ENCODE measurements at regions not wholly inside any gene's neighbourhood (a gene's known extent, or its start where the extent isn't known, plus 50 kb on each side); places are given as distances from the start of the nearest gene placed in this dataset.
"Not testable (repeated sequence)": the region's sequence is repeated elsewhere in the genome, so short reads cannot be mapped to it uniquely, and the experiment has no call there.

GRCh38 chrX:12080265-12080664 lies 58.0 kb upstream of the FRMPD4 start (continued):
- peak; percentile 18; the same call in 1 of the 2 replicates for TF ChIP-seq SMC3 (IDR thresholded peaks at IDR 0.05; ENCODE audit: low read length)
- no peak for TF ChIP-seq PHB2 (IDR thresholded peaks at IDR 0.05; ENCODE audit: partially characterized antibody)
- no peak for TF ChIP-seq NFIB (CRISPR knock-in tag; IDR thresholded peaks at IDR 0.05; ENCODE audit: borderline replicate concordance)
- peak; percentile 44 for TF ChIP-seq STAG1 (CRISPR knock-in tag; IDR thresholded peaks at IDR 0.05)
- TF ChIP-seq CREM (IDR thresholded peaks at IDR 0.05), result no peak
- TF ChIP-seq CREM (CRISPR knock-in tag; IDR thresholded peaks at IDR 0.05), result no peak

- ATAC-seq; H3K4me1 ChIP-seq (ENCODE audit: insufficient read depth, low read length); H3K4me2 ChIP-seq (ENCODE audit: low read depth, low read length); DNase-seq (ENCODE audit: low spot score); H3K36me3 ChIP-seq (replicated peaks in 1 of 2; ENCODE audit: control insufficient read depth in 1 of 2, insufficient read depth in 2 of 2, low read length in 2 of 2); in situ Hi-C loops (cut with HindIII; ENCODE audit: extremely low pct_ligation_motif_present, low pct_unique_long_range_greater_than_20kb); BruUV-seq (replicated peaks); intact Hi-C loops (cut with micrococcal nuclease; ENCODE audit: unreplicated experiment); H3K4me3 ChIP-seq (replicated peaks in 1 of 3; ENCODE audit: insufficient read depth in 1 of 3, low read depth in 2 of 3, low read length in 3 of 3); POLR2A ChIA-PET; H3K9ac ChIP-seq (ENCODE audit: insufficient read depth, low read depth, low read length); H3K9me3 ChIP-seq (ENCODE audit: low read length); H3K27ac ChIP-seq (ENCODE audit: extremely low read length, insufficient read depth, low read length); H2AFZ ChIP-seq (ENCODE audit: low read length); CTCF ChIA-PET (ENCODE audit: low intra/inter-chr PET ratio, low total read pairs); FAIRE-seq; H3K27me3 ChIP-seq (ENCODE audit: control insufficient read depth in 1 of 2, insufficient read depth in 2 of 2, low read length in 2 of 2); H4K20me1 ChIP-seq (ENCODE audit: insufficient read depth, low read length); H3K79me2 ChIP-seq (ENCODE audit: insufficient read depth, low read length): not testable (repeated sequence)
- no CpG with 5 or more reads among the region's 2 CpGs for WGBS (ENCODE audit: low lambda C conversion rate)
Observed at GRCh38 chrX:12082959-12083358, 55.3 kb upstream of the FRMPD4 start.

Small RNA genes in the stretch of these regions (small RNA-seq; reads per million reads assigned to genes)
- 0 reads per million in 3 experiments for gene RF00019 (ENCODE audit: insufficient read depth in 2 of 3, insufficient read length in 3 of 3, low read depth in 2 of 3, low replicate concordance in 1 of 3)

Data from HepG2 (cell line).